Activated CD8-positive, alpha-beta T cell treated with anti-CD3 and anti-CD28 coated beads for 36 hours (primary cell): ENCODE measurements at regions not wholly inside any gene's neighbourhood (a gene's known extent, or its start where the extent isn't known, plus 50 kb on each side); places are given as distances from the start of the nearest gene placed in this dataset.

Source experiments
- ATAC-seq: fragments of 200-7000 bp; cut with Tn5 transposase; one replicate; pipeline ENCODE4 v1.10.0; 2021; ENCODE audit warnings: mild to moderate bottlenecking, moderate library complexity
- CTCF ChIA-PET: fragments of 350-600 bp; sonication (Branson Sonifier 250); formaldehyde crosslinking; loops from one replicate; lab custom pipeline; 2021; ENCODE audit warnings: antibody characterized with exemption; lab: Charles Lee
- POLR2A ChIA-PET: fragments of 350-600 bp; sonication (Branson Sonifier 250); formaldehyde crosslinking; loops from one replicate; lab custom pipeline; 2021; ENCODE audit warnings: antibody characterized with exemption; lab: Charles Lee
- DNase-seq: peaks from one replicate; pipeline ENCODE4 v3.0.0-alpha.2; 2020
- H3K27ac Mint-ChIP-seq: one replicate; pipeline ENCODE4 v1.8.0; 2021; ENCODE audit warnings: mild to moderate bottlenecking, mixed read lengths
- H3K27me3 Mint-ChIP-seq: one replicate; pipeline ENCODE4 v1.8.0; 2021; ENCODE audit warnings: mixed read lengths
- H3K36me3 Mint-ChIP-seq: one replicate; pipeline ENCODE4 v1.8.0; 2021; ENCODE audit warnings: low read depth, mixed read lengths
- H3K4me1 Mint-ChIP-seq: one replicate; pipeline ENCODE4 v1.8.0; 2021; ENCODE audit warnings: low read depth, mixed read lengths
- H3K4me3 Mint-ChIP-seq: one replicate; pipeline ENCODE4 v1.8.0; 2021; ENCODE audit warnings: mild to moderate bottlenecking, moderate library complexity, mixed read lengths
- H3K9me3 Mint-ChIP-seq: one replicate; pipeline ENCODE4 v1.8.0; 2021; ENCODE audit warnings: mixed read lengths
- CTCF ChIP-seq: fragments of 200-600 bp; IDR thresholded peaks from one replicate; pipeline ENCODE4 v1.8.0; 2022; ENCODE audit warnings: antibody characterized with exemption, mild to moderate bottlenecking
- intact Hi-C: fragments of 100-400 bp; cut with micrococcal nuclease; formaldehyde crosslinking; loops from one replicate; pipeline ENCODE4 v1.10.0; 2022

GRCh38 chr11:23730307-23730998, 766.4 kb upstream of the LUZP2 start:
- Mint-ChIP-seq H3K27me3 (no peaks in the 10 kb centered on the region), H3K9me3 (peaks cover 2% of the 10 kb centered on the region), H3K27ac (no peak overlapping the region), H3K4me1 (no peaks in the 10 kb centered on the region), H3K36me3 (no peaks in the 10 kb centered on the region), H3K4me3 (no peak overlapping the region)
- no peak for TF ChIP-seq CTCF
- no peak for ATAC-seq
- DNase-seq = no peak
- intact Hi-C loops = no loop called here
- ChIA-PET CTCF (no interaction called here), POLR2A (no interaction called here)

GRCh38 chr11:23732026-23732425, 764.8 kb upstream of the LUZP2 start:
- Mint-ChIP-seq H3K36me3 (no peaks in the 10 kb centered on the region), H3K4me3 (no peak overlapping the region), H3K4me1 (no peaks in the 10 kb centered on the region), H3K27ac (no peak overlapping the region), H3K27me3 (no peaks in the 10 kb centered on the region), H3K9me3 (peaks cover 4% of the 10 kb centered on the region)
- no peak for TF ChIP-seq CTCF
- CTCF ChIA-PET = no interaction called here
- POLR2A ChIA-PET = no interaction called here
- ATAC-seq = no peak
- no peak for DNase-seq
- intact Hi-C loops = no loop called here

- H3K4me1 Mint-ChIP-seq = no peaks in the 10 kb centered on the region
- DNase-seq = no peak
- H3K27me3 Mint-ChIP-seq = no peaks in the 10 kb centered on the region
- no peak overlapping the region for H3K27ac Mint-ChIP-seq
- peaks cover 5% of the 10 kb centered on the region for H3K9me3 Mint-ChIP-seq
- ATAC-seq = no peak
- ChIA-PET CTCF (interaction anchor here (1.2 kb wide), 1 partner anchor 29 kb away, joined by 3 read pairs; no protein-coding TSS in a partner anchor), POLR2A (no interaction called here)
- no peaks in the 10 kb centered on the region for H3K36me3 Mint-ChIP-seq
- no peak for TF ChIP-seq CTCF
- H3K4me3 Mint-ChIP-seq = no peak overlapping the region
- intact Hi-C loops = no loop called here
Observed at GRCh38 chr11:23746896-23747295, 750.0 kb upstream of the LUZP2 start.

- POLR2A ChIA-PET = no interaction called here
- TF ChIP-seq CTCF = no peak
- Mint-ChIP-seq H3K9me3 (peaks cover 3% of the 10 kb centered on the region), H3K27me3 (no peaks in the 10 kb centered on the region), H3K4me3 (no peak overlapping the region), H3K27ac (no peak overlapping the region), H3K36me3 (no peaks in the 10 kb centered on the region), H3K4me1 (no peaks in the 10 kb centered on the region)
- no peak for DNase-seq
- CTCF ChIA-PET = no interaction called here
- ATAC-seq = no peak
- intact Hi-C loops = no loop called here
Observed at GRCh38 chr11:23749762-23750430, 747.0 kb upstream of the LUZP2 start.

GRCh38 chr11:23751280-23751679, 745.6 kb upstream of the LUZP2 start:
- Mint-ChIP-seq H3K36me3 (no peaks in the 10 kb centered on the region), H3K27me3 (no peaks in the 10 kb centered on the region), H3K4me1 (no peaks in the 10 kb centered on the region), H3K27ac (no peak overlapping the region), H3K9me3 (peaks cover 3% of the 10 kb centered on the region), H3K4me3 (no peak overlapping the region)
- intact Hi-C loops = no loop called here
- DNase-seq = no peak
- ChIA-PET CTCF (no interaction called here), POLR2A (no interaction called here)
- no peak for TF ChIP-seq CTCF
- ATAC-seq = no peak
